Fibroblast of the aortic adventitia (primary cell): ENCODE measurements at regions not wholly inside any gene's neighbourhood (a gene's known extent, or its start where the extent isn't known, plus 50 kb on each side); places are given as distances from the start of the nearest gene placed in this dataset.

ENCODE experiments used
- DNase-seq: peaks from one replicate; pipeline ENCODE4 v3.0.0-alpha.2; 2010; ENCODE audit warnings: low read depth
- H3K4me3 ChIP-seq: 2 replicates; pipeline ENCODE4 v1.5.1; 2011; ENCODE audit warnings: low read depth, mild to moderate bottlenecking, control low read depth, low read length, moderate library complexity
- CTCF ChIP-seq: IDR thresholded peaks from 2 replicates; pipeline ENCODE4 v1.5.1; 2011; ENCODE audit warnings: mild to moderate bottlenecking, low read length, control low read depth, inconsistent platforms; ENCODE audit not compliant: insufficient read depth

GRCh38 chr11:115924744-115925567, 420.7 kb upstream of the CADM1 start:
- TF ChIP-seq CTCF = no peak
- H3K4me3 ChIP-seq = no peak overlapping the region
- no peak for DNase-seq

- no peak for TF ChIP-seq CTCF
- H3K4me3 ChIP-seq = no peak overlapping the region
- no peak for DNase-seq
Observed at GRCh38 chr11:115922876-115923275, 418.7 kb upstream of the CADM1 start.

GRCh38 chr11:115921986-115922385, 417.8 kb upstream of the CADM1 start:
- TF ChIP-seq CTCF = no peak
- H3K4me3 ChIP-seq = no peak overlapping the region
- no peak for DNase-seq

GRCh38 chr11:115921540-115921939, 417.3 kb upstream of the CADM1 start:
- no peak overlapping the region for H3K4me3 ChIP-seq
- no peak for TF ChIP-seq CTCF
- DNase-seq = no peak

GRCh38 chr11:115920841-115921480, 416.7 kb upstream of the CADM1 start:
- TF ChIP-seq CTCF = no peak
- no peak overlapping the region for H3K4me3 ChIP-seq
- DNase-seq = no peak

GRCh38 chr11:115920092-115920461, 415.9 kb upstream of the CADM1 start:
- DNase-seq = no peak
- no peak overlapping the region for H3K4me3 ChIP-seq
- no peak for TF ChIP-seq CTCF
